ENCODE measurements at regions not wholly inside any gene's neighbourhood (a gene's known extent, or its start where the extent isn't known, plus 50 kb on each side); places are given as distances from the start of the nearest gene placed in this dataset.

DNA sequence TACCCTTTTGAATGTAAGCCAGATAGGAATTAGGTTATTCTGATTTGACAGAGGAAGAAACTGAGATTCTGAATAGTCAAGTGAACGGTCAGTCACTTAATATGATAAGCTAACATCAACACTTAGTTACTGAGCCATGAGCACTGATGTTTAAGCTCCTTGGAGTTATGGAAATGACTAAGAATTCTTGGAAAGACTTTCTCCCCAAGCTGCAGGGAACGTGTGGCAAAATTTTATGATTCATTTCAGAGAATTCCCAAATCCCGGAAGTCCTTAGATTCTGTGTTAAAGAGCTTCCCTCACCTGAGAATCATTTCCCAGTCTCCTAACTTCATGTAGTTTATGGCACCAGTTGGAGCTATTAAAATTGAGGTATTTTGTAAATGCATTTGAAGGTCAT is 330.9 kb downstream of the XPNPEP1 start:
- TF ChIP-seq, protein P1, sequence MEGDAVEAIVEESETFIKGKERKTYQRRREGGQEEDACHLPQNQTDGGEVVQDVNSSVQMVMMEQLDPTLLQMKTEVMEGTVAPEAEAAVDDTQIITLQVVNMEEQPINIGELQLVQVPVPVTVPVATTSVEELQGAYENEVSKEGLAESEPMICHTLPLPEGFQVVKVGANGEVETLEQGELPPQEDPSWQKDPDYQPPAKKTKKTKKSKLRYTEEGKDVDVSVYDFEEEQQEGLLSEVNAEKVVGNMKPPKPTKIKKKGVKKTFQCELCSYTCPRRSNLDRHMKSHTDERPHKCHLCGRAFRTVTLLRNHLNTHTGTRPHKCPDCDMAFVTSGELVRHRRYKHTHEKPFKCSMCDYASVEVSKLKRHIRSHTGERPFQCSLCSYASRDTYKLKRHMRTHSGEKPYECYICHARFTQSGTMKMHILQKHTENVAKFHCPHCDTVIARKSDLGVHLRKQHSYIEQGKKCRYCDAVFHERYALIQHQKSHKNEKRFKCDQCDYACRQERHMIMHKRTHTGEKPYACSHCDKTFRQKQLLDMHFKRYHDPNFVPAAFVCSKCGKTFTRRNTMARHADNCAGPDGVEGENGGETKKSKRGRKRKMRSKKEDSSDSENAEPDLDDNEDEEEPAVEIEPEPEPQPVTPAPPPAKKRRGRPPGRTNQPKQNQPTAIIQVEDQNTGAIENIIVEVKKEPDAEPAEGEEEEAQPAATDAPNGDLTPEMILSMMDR (IDR thresholded peaks at IDR 0.05) = no peak
- TF ChIP-seq EP300 (IDR thresholded peaks at IDR 0.05) (no peak), POLR2AphosphoS5 (IDR thresholded peaks at IDR 0.05) (no peak)
